ENCODE measurements at regions not wholly inside any gene's neighbourhood (a gene's known extent, or its start where the extent isn't known, plus 50 kb on each side); places are given as distances from the start of the nearest gene placed in this dataset.

DNA sequence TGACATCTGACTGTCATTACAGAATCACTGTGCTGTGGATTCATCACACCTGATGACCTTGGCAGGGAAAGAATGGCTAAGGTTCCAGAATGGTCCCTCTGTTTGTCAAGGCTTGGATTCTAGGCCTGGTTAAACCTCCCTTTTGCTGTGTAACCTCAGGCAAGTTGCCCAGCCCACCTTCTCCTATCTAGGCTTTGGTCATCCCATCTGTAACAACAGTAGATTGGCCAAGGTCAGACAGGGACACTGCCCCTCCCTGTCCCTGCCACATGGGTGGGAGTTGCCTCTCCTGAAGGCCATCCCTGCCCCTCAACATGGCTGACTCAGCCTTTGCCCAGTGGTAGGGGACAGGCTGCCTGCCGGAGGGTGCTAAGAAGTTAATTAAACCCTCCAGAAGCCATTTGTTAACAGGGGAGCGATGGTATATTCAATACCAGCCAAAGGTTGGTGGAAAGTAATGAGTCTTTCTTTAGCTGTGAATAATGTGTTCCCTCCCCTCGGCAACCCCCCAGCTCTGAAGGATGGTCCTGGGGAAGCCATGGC lies 149.8 kb upstream of the PCBD1 start:
- TF ChIP-seq, protein P1, sequence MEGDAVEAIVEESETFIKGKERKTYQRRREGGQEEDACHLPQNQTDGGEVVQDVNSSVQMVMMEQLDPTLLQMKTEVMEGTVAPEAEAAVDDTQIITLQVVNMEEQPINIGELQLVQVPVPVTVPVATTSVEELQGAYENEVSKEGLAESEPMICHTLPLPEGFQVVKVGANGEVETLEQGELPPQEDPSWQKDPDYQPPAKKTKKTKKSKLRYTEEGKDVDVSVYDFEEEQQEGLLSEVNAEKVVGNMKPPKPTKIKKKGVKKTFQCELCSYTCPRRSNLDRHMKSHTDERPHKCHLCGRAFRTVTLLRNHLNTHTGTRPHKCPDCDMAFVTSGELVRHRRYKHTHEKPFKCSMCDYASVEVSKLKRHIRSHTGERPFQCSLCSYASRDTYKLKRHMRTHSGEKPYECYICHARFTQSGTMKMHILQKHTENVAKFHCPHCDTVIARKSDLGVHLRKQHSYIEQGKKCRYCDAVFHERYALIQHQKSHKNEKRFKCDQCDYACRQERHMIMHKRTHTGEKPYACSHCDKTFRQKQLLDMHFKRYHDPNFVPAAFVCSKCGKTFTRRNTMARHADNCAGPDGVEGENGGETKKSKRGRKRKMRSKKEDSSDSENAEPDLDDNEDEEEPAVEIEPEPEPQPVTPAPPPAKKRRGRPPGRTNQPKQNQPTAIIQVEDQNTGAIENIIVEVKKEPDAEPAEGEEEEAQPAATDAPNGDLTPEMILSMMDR (IDR thresholded peaks at IDR 0.05) = no peak
- TF ChIP-seq POLR2A (IDR thresholded peaks at IDR 0.05) (no peak), POLR2AphosphoS5 (IDR thresholded peaks at IDR 0.05) (no peak)
